ENCODE measurements at regions not wholly inside any gene's neighbourhood (a gene's known extent, or its start where the extent isn't known, plus 50 kb on each side); places are given as distances from the start of the nearest gene placed in this dataset.

DNA sequence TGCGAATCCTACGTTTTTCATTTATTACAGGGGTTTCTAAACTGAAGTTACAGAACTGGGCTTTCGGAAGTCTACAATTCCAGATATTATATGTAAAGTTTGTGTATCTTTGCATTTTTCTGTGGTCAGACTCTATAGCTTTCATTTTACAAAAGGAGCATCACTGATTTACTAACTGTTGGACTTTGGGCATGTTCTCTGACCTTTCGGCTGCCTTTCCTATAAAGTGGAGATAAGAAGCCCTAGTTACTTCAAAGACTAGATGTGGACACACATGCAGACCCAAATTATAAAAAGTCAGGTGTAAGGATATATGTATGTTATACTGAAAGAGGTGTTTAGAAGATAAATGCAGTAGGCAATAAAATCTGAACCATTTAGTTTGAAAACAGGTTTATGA is 126.6 kb upstream of the PRKCQ start:
- TF ChIP-seq, protein P1, sequence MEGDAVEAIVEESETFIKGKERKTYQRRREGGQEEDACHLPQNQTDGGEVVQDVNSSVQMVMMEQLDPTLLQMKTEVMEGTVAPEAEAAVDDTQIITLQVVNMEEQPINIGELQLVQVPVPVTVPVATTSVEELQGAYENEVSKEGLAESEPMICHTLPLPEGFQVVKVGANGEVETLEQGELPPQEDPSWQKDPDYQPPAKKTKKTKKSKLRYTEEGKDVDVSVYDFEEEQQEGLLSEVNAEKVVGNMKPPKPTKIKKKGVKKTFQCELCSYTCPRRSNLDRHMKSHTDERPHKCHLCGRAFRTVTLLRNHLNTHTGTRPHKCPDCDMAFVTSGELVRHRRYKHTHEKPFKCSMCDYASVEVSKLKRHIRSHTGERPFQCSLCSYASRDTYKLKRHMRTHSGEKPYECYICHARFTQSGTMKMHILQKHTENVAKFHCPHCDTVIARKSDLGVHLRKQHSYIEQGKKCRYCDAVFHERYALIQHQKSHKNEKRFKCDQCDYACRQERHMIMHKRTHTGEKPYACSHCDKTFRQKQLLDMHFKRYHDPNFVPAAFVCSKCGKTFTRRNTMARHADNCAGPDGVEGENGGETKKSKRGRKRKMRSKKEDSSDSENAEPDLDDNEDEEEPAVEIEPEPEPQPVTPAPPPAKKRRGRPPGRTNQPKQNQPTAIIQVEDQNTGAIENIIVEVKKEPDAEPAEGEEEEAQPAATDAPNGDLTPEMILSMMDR (IDR thresholded peaks at IDR 0.05) = no peak
- no peak for TF ChIP-seq ZFX (IDR thresholded peaks at IDR 0.05; ENCODE audit: borderline replicate concordance)
